ENCODE measurements at regions not wholly inside any gene's neighbourhood (a gene's known extent, or its start where the extent isn't known, plus 50 kb on each side); places are given as distances from the start of the nearest gene placed in this dataset.

DNA sequence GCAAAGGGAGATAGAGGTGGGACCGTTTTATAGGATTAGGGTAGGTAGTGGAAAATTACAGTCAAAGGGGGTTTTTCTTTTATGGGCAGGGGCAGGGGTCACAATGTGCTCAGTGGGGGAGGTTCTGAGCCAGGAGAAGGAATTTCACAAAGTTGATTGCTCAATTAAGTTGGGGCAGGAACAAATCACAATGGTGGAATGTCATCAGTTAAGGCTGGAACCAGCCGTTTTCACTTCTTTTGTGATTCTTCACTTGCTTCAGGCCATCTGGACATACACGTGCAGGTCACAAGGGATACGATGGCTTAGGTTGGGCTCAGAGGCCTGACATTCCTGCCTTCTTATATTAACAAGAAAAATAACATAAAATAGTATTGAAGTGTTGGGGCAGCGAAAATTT lies 453.8 kb downstream of the VGLL3 start:
- no peak overlapping the region for H2BK15ac ChIP-seq (ENCODE audit: low read depth, low read length)
- H3K14ac ChIP-seq (replicated peaks; ENCODE audit: low read depth, low read length), result no peak overlapping the region
- H3K4me1 ChIP-seq (ENCODE audit: control insufficient read depth, insufficient read depth, low read length), result no peaks in the 10 kb centered on the region
- ChIA-PET CTCF (no interaction called here), POLR2A (ENCODE audit: unreplicated experiment) (no interaction called here)
- no peak overlapping the region for H3K4me3 ChIP-seq (ENCODE audit: insufficient read depth, low read depth, low read length)
- TF ChIP-seq, protein P1, sequence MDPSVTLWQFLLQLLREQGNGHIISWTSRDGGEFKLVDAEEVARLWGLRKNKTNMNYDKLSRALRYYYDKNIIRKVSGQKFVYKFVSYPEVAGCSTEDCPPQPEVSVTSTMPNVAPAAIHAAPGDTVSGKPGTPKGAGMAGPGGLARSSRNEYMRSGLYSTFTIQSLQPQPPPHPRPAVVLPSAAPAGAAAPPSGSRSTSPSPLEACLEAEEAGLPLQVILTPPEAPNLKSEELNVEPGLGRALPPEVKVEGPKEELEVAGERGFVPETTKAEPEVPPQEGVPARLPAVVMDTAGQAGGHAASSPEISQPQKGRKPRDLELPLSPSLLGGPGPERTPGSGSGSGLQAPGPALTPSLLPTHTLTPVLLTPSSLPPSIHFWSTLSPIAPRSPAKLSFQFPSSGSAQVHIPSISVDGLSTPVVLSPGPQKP (IDR thresholded peaks at IDR 0.05; ENCODE audit: borderline replicate concordance, low read depth, low read length), result no peak
- no peak for TF ChIP-seq CEBPB (IDR thresholded peaks at IDR 0.05; ENCODE audit: low read depth, low read length)
- TF ChIP-seq, protein P2, sequence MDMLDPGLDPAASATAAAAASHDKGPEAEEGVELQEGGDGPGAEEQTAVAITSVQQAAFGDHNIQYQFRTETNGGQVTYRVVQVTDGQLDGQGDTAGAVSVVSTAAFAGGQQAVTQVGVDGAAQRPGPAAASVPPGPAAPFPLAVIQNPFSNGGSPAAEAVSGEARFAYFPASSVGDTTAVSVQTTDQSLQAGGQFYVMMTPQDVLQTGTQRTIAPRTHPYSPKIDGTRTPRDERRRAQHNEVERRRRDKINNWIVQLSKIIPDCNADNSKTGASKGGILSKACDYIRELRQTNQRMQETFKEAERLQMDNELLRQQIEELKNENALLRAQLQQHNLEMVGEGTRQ (IDR thresholded peaks at IDR 0.05; ENCODE audit: low read depth, low read length), result no peak
- no peak for TF ChIP-seq FOS (IDR thresholded peaks at IDR 0.05; ENCODE audit: low read depth, low read length)
- no peak for TF ChIP-seq RFX5 (IDR thresholded peaks at IDR 0.05; ENCODE audit: low read depth, low read length)
- no peak for TF ChIP-seq SMC3 (IDR thresholded peaks at IDR 0.05; ENCODE audit: low read depth, low read length)
- TF ChIP-seq NFE2L2 (IDR thresholded peaks at IDR 0.05; ENCODE audit: low read depth, low read length), result no peak
- TF ChIP-seq, protein P3, sequence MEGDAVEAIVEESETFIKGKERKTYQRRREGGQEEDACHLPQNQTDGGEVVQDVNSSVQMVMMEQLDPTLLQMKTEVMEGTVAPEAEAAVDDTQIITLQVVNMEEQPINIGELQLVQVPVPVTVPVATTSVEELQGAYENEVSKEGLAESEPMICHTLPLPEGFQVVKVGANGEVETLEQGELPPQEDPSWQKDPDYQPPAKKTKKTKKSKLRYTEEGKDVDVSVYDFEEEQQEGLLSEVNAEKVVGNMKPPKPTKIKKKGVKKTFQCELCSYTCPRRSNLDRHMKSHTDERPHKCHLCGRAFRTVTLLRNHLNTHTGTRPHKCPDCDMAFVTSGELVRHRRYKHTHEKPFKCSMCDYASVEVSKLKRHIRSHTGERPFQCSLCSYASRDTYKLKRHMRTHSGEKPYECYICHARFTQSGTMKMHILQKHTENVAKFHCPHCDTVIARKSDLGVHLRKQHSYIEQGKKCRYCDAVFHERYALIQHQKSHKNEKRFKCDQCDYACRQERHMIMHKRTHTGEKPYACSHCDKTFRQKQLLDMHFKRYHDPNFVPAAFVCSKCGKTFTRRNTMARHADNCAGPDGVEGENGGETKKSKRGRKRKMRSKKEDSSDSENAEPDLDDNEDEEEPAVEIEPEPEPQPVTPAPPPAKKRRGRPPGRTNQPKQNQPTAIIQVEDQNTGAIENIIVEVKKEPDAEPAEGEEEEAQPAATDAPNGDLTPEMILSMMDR (conservative IDR thresholded peaks at IDR 0.05; ENCODE audit: low read depth, low read length), result no peak
- TF ChIP-seq MAFK (IDR thresholded peaks at IDR 0.05; ENCODE audit: low read depth, low read length), result no peak
- TF ChIP-seq POLR2A (IDR thresholded peaks at IDR 0.05; ENCODE audit: low read depth, low read length), result no peak
- TF ChIP-seq RAD21 (IDR thresholded peaks at IDR 0.05; ENCODE audit: low read length), result no peak
- no peak for TF ChIP-seq RCOR1 (IDR thresholded peaks at IDR 0.05; ENCODE audit: insufficient replicate concordance, low read length)
- TF ChIP-seq BHLHE40 (IDR thresholded peaks at IDR 0.05; ENCODE audit: low read depth, low read length), result no peak
- no peak for TF ChIP-seq MAZ (IDR thresholded peaks at IDR 0.05; ENCODE audit: borderline replicate concordance, low read depth, low read length)
- no peak for TF ChIP-seq CHD1 (IDR thresholded peaks at IDR 0.05; ENCODE audit: low read depth, low read length)
- H3K9me3 ChIP-seq (ENCODE audit: control insufficient read depth, insufficient read depth, low read length), result no peaks in the 10 kb centered on the region
- no peaks in the 10 kb centered on the region for H3K27me3 ChIP-seq (ENCODE audit: control insufficient read depth, insufficient read depth, low read length)
- H2BK120ac ChIP-seq (ENCODE audit: low read depth, low read length), result no peak overlapping the region
- in situ Hi-C loops (cut with MboI; ENCODE audit: low sequenced_read_pairs), result no loop called here
- no peak overlapping the region for H4K8ac ChIP-seq (ENCODE audit: low read depth in 2 of 2, low read length in 2 of 2)
- no peak overlapping the region for H2AK5ac ChIP-seq (ENCODE audit: low read depth, low read length)
- H3K4me2 ChIP-seq (ENCODE audit: low read depth, low read length), result no peak overlapping the region
- no peaks in the 10 kb centered on the region for H3K9me1 ChIP-seq (ENCODE audit: insufficient read depth, low read length)
- no peak overlapping the region for H3K18ac ChIP-seq (ENCODE audit: low read depth, low read length)
- no peak overlapping the region for H2AFZ ChIP-seq (replicated peaks; ENCODE audit: low read length, poor library complexity)
- H3K56ac ChIP-seq (ENCODE audit: extremely low read depth, insufficient read depth, low read length), result no peak overlapping the region
- H4K5ac ChIP-seq (ENCODE audit: low read depth, low read length), result no peak overlapping the region
- no peak overlapping the region for H2BK20ac ChIP-seq (ENCODE audit: low read depth, low read length)
- no TSS peak for BruUV-seq (replicated peaks)
- H3K4ac ChIP-seq (ENCODE audit: low read depth, low read length), result no peak overlapping the region
- no peak for DNase-seq
- H3K9ac ChIP-seq (ENCODE audit: low read depth, low read length), result no peak overlapping the region
- WGBS, 2 experiments (ENCODE audit: extremely low coverage in 2 of 2, insufficient read length in 1 of 2), result 20% methylated on average over 1 of the region's 5 CpGs; no CpG with 5 or more reads in 1 of the 2 experiments
- H3K23ac ChIP-seq (ENCODE audit: low read depth, low read length), result no peak overlapping the region
- dilution Hi-C loops (cut with HindIII; ENCODE audit: low sequenced_read_pairs, unreplicated experiment), result no loop called here
- no peaks in the 10 kb centered on the region for H3K79me1 ChIP-seq (ENCODE audit: low read depth in 1 of 2, low read length in 2 of 2)
- intact Hi-C loops (cut with micrococcal nuclease), result no loop called here
- no peak overlapping the region for H4K91ac ChIP-seq (ENCODE audit: insufficient read depth, low read depth, low read length)
- no peak overlapping the region for H2AK9ac ChIP-seq (replicated peaks; ENCODE audit: low read depth, low read length, poor library complexity)
- no peak overlapping the region for H2BK5ac ChIP-seq (ENCODE audit: low read depth, low read length, poor library complexity, severe bottlenecking)
- H3K27ac ChIP-seq (ENCODE audit: insufficient read depth, low read length), result no peak overlapping the region
- ATAC-seq (ENCODE audit: low read depth), result no peak
- H3K36me3 ChIP-seq (ENCODE audit: control insufficient read depth, insufficient read depth, low read length), result no peaks in the 10 kb centered on the region
- no peaks in the 10 kb centered on the region for H4K20me1 ChIP-seq (ENCODE audit: insufficient read depth, low read length)
